Spinal cord (tissue), 9 donors: ENCODE measurements at regions not wholly inside any gene's neighbourhood (a gene's known extent, or its start where the extent isn't known, plus 50 kb on each side); places are given as distances from the start of the nearest gene placed in this dataset.

Source experiments
- DNase-seq, 6 donors: peaks; one replicate each; pipeline versions ENCODE4 v3.0.0 to v3.0.0-alpha.2; 2013 to 2015; ENCODE audit warnings: low spot score in 6 of 6, low read depth in 4 of 6
- H3K27ac ChIP-seq: one replicate; pipeline ENCODE4 v1.5.1; 2013; ENCODE audit warnings: low read depth, low read length, control low read depth
- H3K27me3 ChIP-seq: one replicate; pipeline ENCODE4 v1.6.1; 2013; ENCODE audit warnings: low read length; ENCODE audit not compliant: control insufficient read depth, insufficient read depth
- H3K36me3 ChIP-seq: one replicate; pipeline ENCODE4 v1.6.1; 2013; ENCODE audit warnings: low read length; ENCODE audit not compliant: control insufficient read depth, insufficient read depth
- H3K4me1 ChIP-seq: one replicate; pipeline ENCODE4 v1.6.1; 2013; ENCODE audit warnings: low read length; ENCODE audit not compliant: control insufficient read depth, insufficient read depth
- H3K4me3 ChIP-seq: one replicate; pipeline ENCODE4 v1.5.1; 2013; ENCODE audit warnings: low read depth, low read length, control low read depth
- H3K9me3 ChIP-seq: one replicate; pipeline ENCODE4 v1.6.1; 2013; ENCODE audit warnings: low read length; ENCODE audit not compliant: control insufficient read depth, insufficient read depth
- WGBS: methylation state at CpG from one replicate; pipeline ENCODE4 v1.1.5; 2013; ENCODE audit warnings: missing lambda C conversion rate; ENCODE audit not compliant: insufficient coverage; 5-methylcytosine and 5-hydroxymethylcytosine counted together
- donor health status: healthy.

DNA sequence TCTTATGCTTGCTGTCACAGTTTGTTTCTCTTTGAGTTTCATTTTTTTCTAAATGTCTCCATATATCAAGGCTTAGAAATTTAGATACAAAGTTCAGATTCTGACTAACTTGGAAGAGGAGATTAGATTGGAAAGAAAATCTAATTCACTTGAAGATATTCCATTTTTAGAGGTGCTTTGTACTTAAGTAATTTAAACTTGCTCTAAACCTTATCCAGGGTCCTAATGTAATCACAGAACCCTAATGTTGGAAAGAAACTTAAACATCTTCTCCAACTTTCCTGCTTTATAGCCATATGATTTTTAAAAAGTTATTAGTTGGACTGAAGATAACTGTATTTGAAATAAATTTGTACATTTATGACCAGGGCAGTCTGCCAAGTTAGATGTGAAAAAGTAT, 81.1 kb upstream of the ARHGEF3 start:
- no peaks in the 10 kb centered on the region for H3K27me3 ChIP-seq
- H3K4me3 ChIP-seq, result no peak overlapping the region
- H3K9me3 ChIP-seq, result no peaks in the 10 kb centered on the region
- peaks cover 4% of the 10 kb centered on the region for H3K4me1 ChIP-seq
- H3K36me3 ChIP-seq, result no peaks in the 10 kb centered on the region
- DNase-seq, result no peak
- no peak overlapping the region for H3K27ac ChIP-seq

DNA sequence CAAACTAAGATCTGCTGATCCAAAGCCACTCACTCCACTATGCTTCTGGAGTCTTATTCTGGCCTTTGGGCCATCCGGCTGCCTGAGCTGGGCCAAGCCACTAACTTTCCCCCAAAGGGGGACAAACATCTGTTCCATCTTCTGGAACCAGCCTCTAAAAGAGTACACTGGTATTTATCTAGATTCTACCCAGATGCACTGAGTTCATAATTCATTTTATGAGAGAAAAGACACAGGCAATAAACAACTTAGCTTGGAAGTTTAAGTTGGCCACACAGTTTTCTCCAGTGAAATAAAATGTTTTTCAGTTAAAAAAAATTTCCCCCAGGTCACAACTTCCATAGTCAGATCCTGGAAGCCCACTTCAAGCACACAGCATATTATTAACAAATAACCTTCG, 80.1 kb upstream of the ARHGEF3 start:
- no peak for DNase-seq
- WGBS, result no CpG with 5 or more reads among the region's 2 CpGs
- no peaks in the 10 kb centered on the region for H3K27me3 ChIP-seq
- no peak overlapping the region for H3K4me3 ChIP-seq
- no peaks in the 10 kb centered on the region for H3K9me3 ChIP-seq
- peaks cover 4% of the 10 kb centered on the region for H3K4me1 ChIP-seq
- no peak overlapping the region for H3K27ac ChIP-seq
- no peaks in the 10 kb centered on the region for H3K36me3 ChIP-seq

DNA sequence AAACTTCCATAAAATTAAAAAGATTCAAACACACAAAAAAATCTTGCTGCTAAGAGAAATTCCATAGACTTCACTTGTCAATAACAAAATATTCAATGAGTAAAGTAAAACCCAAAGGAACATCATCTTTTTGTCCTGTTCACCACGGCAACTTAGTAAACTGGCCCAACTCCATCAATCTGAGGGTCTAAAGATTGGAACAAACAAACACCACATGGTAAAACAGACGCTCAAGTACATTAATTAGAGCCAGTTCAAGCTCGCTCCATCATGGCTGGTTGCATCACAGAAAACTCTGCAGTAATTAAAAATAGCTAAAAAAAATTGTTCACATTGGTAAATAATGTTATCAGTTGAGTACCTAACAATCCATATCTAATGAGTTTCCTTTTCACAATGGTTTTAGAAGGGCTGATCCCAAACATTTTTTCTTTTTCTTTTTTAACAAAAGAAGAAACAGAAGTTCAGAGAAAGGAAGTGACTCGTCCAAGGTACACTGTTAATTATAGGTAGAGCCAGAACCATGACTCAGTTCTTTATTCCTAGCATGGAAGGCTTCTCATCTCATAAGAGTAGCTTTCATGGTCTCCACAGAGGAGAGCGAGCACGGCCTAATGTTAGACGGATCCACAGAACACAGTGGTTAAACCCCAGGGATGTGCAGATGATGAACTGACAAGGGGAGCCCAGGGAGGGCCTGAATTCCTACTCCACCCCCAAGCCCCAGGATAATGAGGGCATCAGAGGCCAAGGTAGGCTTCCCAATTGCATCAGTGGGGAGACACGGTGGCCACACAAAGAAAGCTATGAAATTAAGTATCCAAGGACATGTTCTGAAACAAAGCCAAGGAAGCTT, 79.2 kb upstream of the ARHGEF3 start:
- 86% methylated on average over 4 of the region's 8 CpGs for WGBS
- no peaks in the 10 kb centered on the region for H3K27me3 ChIP-seq
- H3K4me1 ChIP-seq, result peaks cover 4% of the 10 kb centered on the region
- no peak overlapping the region for H3K4me3 ChIP-seq
- H3K36me3 ChIP-seq, result no peaks in the 10 kb centered on the region
- no peaks in the 10 kb centered on the region for H3K9me3 ChIP-seq
- peak in 1 of 6 donors; percentile 71 for DNase-seq
- no peak overlapping the region for H3K27ac ChIP-seq

DNA sequence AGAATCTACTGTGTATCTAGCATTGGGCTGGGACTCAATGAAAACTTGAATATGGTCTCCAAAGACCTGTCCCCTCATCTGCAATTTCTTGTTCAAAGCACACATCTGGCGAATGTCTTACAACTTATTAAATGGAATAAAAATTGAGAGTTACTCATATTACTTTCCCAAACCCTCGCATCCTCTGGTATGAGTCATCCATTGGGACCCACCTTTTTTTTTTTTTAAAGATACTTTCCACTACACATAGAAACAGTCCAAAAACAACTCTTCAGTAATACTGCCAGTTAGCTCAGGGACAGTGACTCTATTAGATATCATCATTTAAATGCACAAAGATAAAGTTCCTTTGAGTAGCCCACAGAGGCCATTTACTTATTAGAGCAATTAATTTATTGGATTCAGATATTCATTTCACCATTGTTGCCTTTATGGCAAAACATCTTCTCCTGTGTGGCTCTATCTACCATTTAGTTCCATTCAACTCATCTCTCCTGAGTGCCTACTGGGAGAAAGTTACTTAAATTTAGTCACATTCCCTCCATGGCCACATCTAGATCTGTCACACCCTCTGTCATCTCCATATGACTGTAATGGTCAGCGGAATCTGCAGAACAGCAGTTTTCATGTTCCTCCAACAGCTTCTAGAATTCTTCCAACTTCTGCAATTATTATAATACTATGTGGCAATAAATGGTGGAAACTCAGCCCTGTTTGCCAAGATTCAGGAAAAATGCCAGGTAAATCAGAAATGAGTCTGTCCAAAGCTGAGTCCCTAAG, 77.9 kb upstream of the ARHGEF3 start:
- Histone ChIP-seq H3K27ac (no peak overlapping the region), H3K36me3 (no peaks in the 10 kb centered on the region), H3K4me3 (no peak overlapping the region), H3K4me1 (peaks cover 4% of the 10 kb centered on the region), H3K27me3 (no peaks in the 10 kb centered on the region), H3K9me3 (no peaks in the 10 kb centered on the region)
- no peak for DNase-seq
- WGBS, result no CpG with 5 or more reads among the region's 3 CpGs

DNA sequence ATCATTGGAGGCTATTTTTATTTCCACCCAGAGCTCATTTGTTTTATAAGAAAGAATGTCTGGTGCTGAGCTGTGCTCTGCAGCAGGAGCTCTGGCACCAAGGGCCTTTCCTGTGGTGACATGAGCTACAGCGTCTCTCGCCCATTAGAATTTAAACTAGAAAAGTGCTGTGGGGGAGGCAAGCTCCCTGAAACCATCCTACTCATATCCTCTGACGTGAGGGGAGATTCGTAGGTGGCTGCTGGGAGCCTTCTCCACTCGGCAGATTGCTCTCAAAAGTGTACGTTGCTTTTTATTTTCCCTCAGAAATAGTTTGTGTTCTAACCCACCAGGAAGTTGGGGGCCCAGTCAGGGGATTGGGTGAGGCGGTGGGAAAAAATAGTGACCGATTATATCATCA, 76.3 kb upstream of the ARHGEF3 start:
- peak in 3 of 6 donors; percentile 19 to 69 (median 53) for DNase-seq
- no peaks in the 10 kb centered on the region for H3K36me3 ChIP-seq
- peak overlapping the region; percentile 33 for H3K27ac ChIP-seq
- WGBS, result no CpG with 5 or more reads among the region's 8 CpGs
- no peaks in the 10 kb centered on the region for H3K9me3 ChIP-seq
- H3K4me3 ChIP-seq, result no peak overlapping the region
- peaks cover 4% of the 10 kb centered on the region for H3K4me1 ChIP-seq
- H3K27me3 ChIP-seq, result no peaks in the 10 kb centered on the region

DNA sequence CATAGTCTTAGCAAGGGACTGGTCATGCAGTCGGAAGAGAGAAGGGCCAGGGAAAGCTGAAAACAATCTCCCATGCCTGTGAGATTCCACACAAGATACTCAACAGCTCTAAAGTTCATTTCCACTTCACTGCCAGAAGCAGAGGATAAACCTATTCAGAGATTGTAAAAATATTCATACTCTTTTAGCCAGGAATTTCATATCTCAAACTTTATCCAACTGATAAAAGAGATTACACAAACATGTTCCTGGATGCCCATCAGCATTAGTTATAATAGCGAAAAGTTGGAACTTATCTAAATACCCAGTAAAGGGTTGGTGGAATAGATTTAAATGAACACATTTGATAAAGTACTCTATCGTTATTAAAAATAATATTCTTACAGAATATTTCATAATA, 75.2 kb upstream of the ARHGEF3 start:
- Histone ChIP-seq H3K27ac (no peak overlapping the region), H3K4me1 (peaks cover 4% of the 10 kb centered on the region), H3K36me3 (no peaks in the 10 kb centered on the region), H3K27me3 (no peaks in the 10 kb centered on the region), H3K9me3 (no peaks in the 10 kb centered on the region), H3K4me3 (no peak overlapping the region)
- DNase-seq, result no peak
- WGBS, result no CpG with 5 or more reads among the region's 3 CpGs

DNA sequence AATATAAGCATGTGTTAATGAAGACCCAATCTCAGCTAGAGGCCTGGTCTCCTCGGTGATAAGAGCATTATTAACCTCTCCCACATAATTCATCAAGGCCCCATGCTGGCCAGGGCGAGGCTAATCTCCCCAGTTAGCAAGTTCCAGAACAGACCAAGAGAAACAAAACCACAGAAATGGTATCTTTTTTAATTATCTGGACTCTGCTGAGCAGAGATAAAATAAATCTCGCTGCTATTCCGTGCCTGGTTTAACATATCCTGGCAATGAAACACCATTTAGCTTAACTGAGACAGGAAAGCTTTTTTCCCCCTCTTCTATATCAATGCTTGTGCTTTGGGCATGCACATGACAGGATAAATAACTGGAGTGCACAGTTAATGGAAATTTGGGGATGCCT, 72.5 kb upstream of the ARHGEF3 start:
- Histone ChIP-seq H3K27ac (no peak overlapping the region), H3K36me3 (no peaks in the 10 kb centered on the region), H3K9me3 (no peaks in the 10 kb centered on the region), H3K27me3 (no peaks in the 10 kb centered on the region), H3K4me3 (no peak overlapping the region), H3K4me1 (peaks cover 4% of the 10 kb centered on the region)
- peak in 2 of 6 donors; percentile 18 to 64 for DNase-seq
- WGBS, result no CpG with 5 or more reads among the region's 4 CpGs

DNA sequence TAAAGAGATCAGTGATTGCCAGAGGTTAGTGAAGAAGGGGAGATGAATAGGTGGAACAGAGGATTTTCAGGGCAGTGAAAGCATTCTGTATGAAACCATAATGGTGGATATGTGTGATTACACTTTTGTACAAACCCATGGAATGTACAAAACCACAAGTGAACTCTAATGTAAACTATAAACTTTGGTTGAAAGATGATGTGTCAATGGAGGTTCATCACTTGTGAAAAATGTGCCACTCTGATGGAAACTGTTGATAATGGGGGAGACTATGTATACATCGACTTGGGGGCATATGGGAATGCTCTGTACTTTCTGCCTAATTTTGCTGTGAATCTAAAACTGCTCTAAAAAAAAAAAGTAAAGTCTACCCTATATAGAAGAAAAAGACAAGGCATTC, 68.7 kb upstream of the ARHGEF3 start:
- H3K4me3 ChIP-seq, result no peak overlapping the region
- no CpG with 5 or more reads among the region's 1 CpG for WGBS
- no peaks in the 10 kb centered on the region for H3K9me3 ChIP-seq
- H3K4me1 ChIP-seq, result no peaks in the 10 kb centered on the region
- H3K36me3 ChIP-seq, result no peaks in the 10 kb centered on the region
- no peak for DNase-seq
- no peak overlapping the region for H3K27ac ChIP-seq
- no peaks in the 10 kb centered on the region for H3K27me3 ChIP-seq

DNA sequence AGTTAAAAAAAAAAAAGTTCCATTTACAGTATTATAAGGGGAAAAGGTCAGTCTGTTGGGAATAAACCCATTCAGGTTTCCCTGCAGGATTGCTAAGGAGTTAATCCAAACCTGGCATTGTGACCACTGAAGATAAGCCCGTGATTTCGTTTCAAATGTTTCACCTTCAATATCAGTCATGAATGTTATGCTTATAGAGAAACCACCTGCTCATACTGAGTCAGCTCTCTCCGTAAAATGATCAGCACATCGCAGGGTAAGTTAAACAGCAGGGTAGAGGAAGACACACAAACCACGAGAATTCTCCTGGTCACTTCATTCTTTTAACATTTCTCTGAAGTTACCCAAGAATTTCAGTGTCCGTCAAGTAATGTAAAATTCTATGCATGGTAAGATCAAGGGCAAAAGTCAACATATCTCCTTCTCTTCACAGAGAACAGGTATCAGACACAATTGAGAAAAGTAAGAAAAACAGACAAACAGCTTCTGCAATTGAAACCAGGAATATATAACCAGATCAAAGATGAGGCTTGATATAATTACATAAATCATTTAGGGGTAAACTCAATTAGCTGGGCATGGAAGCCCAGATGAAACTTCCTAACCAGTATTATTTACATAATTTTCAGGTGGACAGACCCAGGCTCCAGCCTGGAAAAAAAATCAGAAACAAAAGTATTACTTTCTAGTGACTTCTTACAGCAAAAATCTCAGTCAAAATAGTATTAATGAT, 67.6 kb upstream of the ARHGEF3 start:
- Histone ChIP-seq H3K27me3 (no peaks in the 10 kb centered on the region), H3K9me3 (no peaks in the 10 kb centered on the region), H3K4me3 (no peak overlapping the region), H3K27ac (no peak overlapping the region), H3K4me1 (no peaks in the 10 kb centered on the region), H3K36me3 (no peaks in the 10 kb centered on the region)
- no CpG with 5 or more reads among the region's 6 CpGs for WGBS
- no peak for DNase-seq
